B cell (primary cell): ENCODE measurements at regions not wholly inside any gene's neighbourhood (a gene's known extent, or its start where the extent isn't known, plus 50 kb on each side); places are given as distances from the start of the nearest gene placed in this dataset.

Source experiments
- ATAC-seq: fragments of 200-7000 bp; cut with Tn5 transposase; one replicate; pipeline ENCODE4 v1.10.0; 2021; ENCODE audit warnings: low read depth, mild to moderate bottlenecking, moderate number of reproducible peaks, moderate library complexity
- CTCF ChIA-PET: fragments of 350-600 bp; sonication (Branson Sonifier 250); formaldehyde crosslinking; loops from one replicate; lab custom pipeline; 2021; ENCODE audit warnings: antibody characterized with exemption, inconsistent platforms; lab: Charles Lee
- POLR2A ChIA-PET: fragments of 350-600 bp; sonication (Branson Sonifier 250); formaldehyde crosslinking; loops from one replicate; lab custom pipeline; 2021; ENCODE audit warnings: antibody characterized with exemption; lab: Charles Lee
- DNase-seq: peaks from one replicate; pipeline ENCODE4 v3.0.0; 2013
- H2AFZ ChIP-seq: 2 replicates; pipeline ENCODE4 v1.6.1; 2012; ENCODE audit warnings: mild to moderate bottlenecking, low read depth, low read length; ENCODE audit not compliant: insufficient read depth, poor library complexity, severe bottlenecking
- H3K27ac ChIP-seq, 2 donors: 1 replicate in 1 of 2; 2 replicates in 1 of 2; pipeline ENCODE4 v1.5.1; 2012 to 2013; ENCODE audit warnings: low read length in 2 of 2, mild to moderate bottlenecking in 2 of 2, moderate library complexity in 1 of 2
- H3K27me3 ChIP-seq, 4 experiments: fragments of 200-600 bp in 1 of 4; sonication (generic) in 1 of 4; replicated peaks in 1 of 4; 1 replicate in 2 of 4; 2 replicates in 2 of 4; pipeline versions ENCODE4 v1.6.1 to v1.7.0; 2013 to 2016; ENCODE audit warnings: low read length in 3 of 4, mild to moderate bottlenecking in 2 of 4, mixed read lengths in 1 of 4, moderate library complexity in 1 of 4; ENCODE audit not compliant: insufficient read depth in 4 of 4, control insufficient read depth in 3 of 4; ENCODE audit errors: control extremely low read depth in 1 of 4
- H3K36me3 ChIP-seq, 2 experiments: replicated peaks in 1 of 2; 1 replicate in 1 of 2; 2 replicates in 1 of 2; pipeline versions ENCODE4 v1.6.1 to v1.7.1; 2013; ENCODE audit warnings: low read length in 1 of 2; ENCODE audit not compliant: insufficient read depth in 2 of 2, control insufficient read depth in 1 of 2; ENCODE audit errors: control extremely low read depth in 1 of 2, extremely low read depth in 1 of 2
- H3K4me1 ChIP-seq, 2 donors: fragments of 200-600 bp in 1 of 2; sonication (generic) in 1 of 2; 1 replicate in 1 of 2; 2 replicates in 1 of 2; pipeline versions ENCODE4 v1.5.1 to v1.6.1; 2013 to 2017; ENCODE audit warnings: low read length in 2 of 2; ENCODE audit not compliant: control insufficient read depth in 2 of 2, insufficient read depth in 2 of 2
- H3K4me2 ChIP-seq: replicated peaks from 2 replicates; pipeline ENCODE3; 2012; ENCODE audit warnings: mild to moderate bottlenecking, low read depth, low read length; ENCODE audit not compliant: poor library complexity, severe bottlenecking
- H3K4me3 ChIP-seq, 5 experiments: fragments of 200-600 bp in 1 of 5; sonication (generic) in 1 of 5; 1 replicate in 3 of 5; 2 replicates in 2 of 5; pipeline versions ENCODE4 v1.5.1 to v1.7.0; 2011 to 2016; ENCODE audit warnings: low read length in 4 of 5, mild to moderate bottlenecking in 4 of 5, low read depth in 2 of 5, control low read depth in 1 of 5, moderate library complexity in 1 of 5; ENCODE audit not compliant: insufficient read depth in 1 of 5; ENCODE audit errors: control extremely low read depth in 1 of 5, extremely low read depth in 1 of 5
- H3K79me2 ChIP-seq: fragments of 200-600 bp; sonication (generic); one replicate; pipeline ENCODE4 v1.6.0; 2016; ENCODE audit warnings: low read length; ENCODE audit not compliant: control insufficient read depth, insufficient read depth
- H3K9ac ChIP-seq: fragments of 200-600 bp; sonication (generic); 2 replicates; pipeline ENCODE4 v1.6.1; 2017; ENCODE audit warnings: mild to moderate bottlenecking, low read length, moderate library complexity
- H3K9me3 ChIP-seq, 3 donors: one replicate each; pipeline versions ENCODE4 v1.6.1 to v1.7.1; 2013; ENCODE audit warnings: low read length in 2 of 3; ENCODE audit not compliant: control insufficient read depth in 2 of 3, insufficient read depth in 1 of 3; ENCODE audit errors: control extremely low read depth in 1 of 3
- H4K20me1 ChIP-seq: 2 replicates; pipeline ENCODE4 v1.6.0; 2012; ENCODE audit warnings: mild to moderate bottlenecking, low read length; ENCODE audit not compliant: insufficient read depth, control insufficient read depth, poor library complexity, severe bottlenecking
- H3K27ac Mint-ChIP-seq: one replicate; pipeline ENCODE4 v1.8.0; 2021; ENCODE audit warnings: mixed read lengths
- H3K27me3 Mint-ChIP-seq: one replicate; pipeline ENCODE4 v1.8.0; 2021; ENCODE audit warnings: mixed read lengths
- H3K4me1 Mint-ChIP-seq: one replicate; pipeline ENCODE4 v1.8.0; 2021; ENCODE audit warnings: mixed read lengths
- H3K4me3 Mint-ChIP-seq: one replicate; pipeline ENCODE4 v1.8.0; 2021; ENCODE audit warnings: mixed read lengths
- H3K9me3 Mint-ChIP-seq: one replicate; pipeline ENCODE4 v1.8.0; 2022; ENCODE audit warnings: mixed read lengths; ENCODE audit not compliant: insufficient read depth
- CTCF ChIP-seq: fragments of 200-600 bp; IDR thresholded peaks from one replicate; pipeline ENCODE4 v1.8.0; 2022; ENCODE audit warnings: antibody characterized with exemption, mild to moderate bottlenecking
- EZH2 ChIP-seq: IDR thresholded peaks from 2 replicates; pipeline ENCODE4 v1.6.1; 2012; ENCODE audit warnings: borderline replicate concordance, low read depth, mild to moderate bottlenecking, moderate library complexity, low read length; ENCODE audit not compliant: insufficient read depth, poor library complexity, severe bottlenecking
- WGBS: methylation state at CpG from one replicate; pipeline ENCODE4 v1.1.5; 2013; ENCODE audit warnings: missing lambda C conversion rate; ENCODE audit not compliant: insufficient coverage; 5-methylcytosine and 5-hydroxymethylcytosine counted together
- intact Hi-C: fragments of 100-400 bp; cut with micrococcal nuclease; formaldehyde crosslinking; loops from one replicate; pipeline ENCODE4 v1.10.0; 2022

- Histone ChIP-seq H4K20me1 (no peaks in the 10 kb centered on the region), H3K27me3 (no peaks in the 10 kb centered on the region), H3K27ac (no peak overlapping the region), H3K4me2 (no peak overlapping the region), H3K4me3 (no peak overlapping the region), H3K9ac (no peak overlapping the region), H3K4me1 (no peaks in the 10 kb centered on the region), H3K36me3 (no peaks in the 10 kb centered on the region), H3K9me3 (peaks cover 0 to 4% (median 0%) of the 10 kb centered on the region in 3 donors), H2AFZ (no peak overlapping the region), H3K79me2 (no peaks in the 10 kb centered on the region)
- Mint-ChIP-seq H3K9me3 (no peaks in the 10 kb centered on the region), H3K4me3 (no peak overlapping the region), H3K27ac (no peak overlapping the region), H3K4me1 (no peaks in the 10 kb centered on the region), H3K27me3 (peaks cover 4% of the 10 kb centered on the region)
- ATAC-seq (no peak), DNase-seq (no peak)
- CTCF ChIA-PET: no interaction called here
- WGBS: 94% methylated on average over 2 of the region's 4 CpGs
- TF ChIP-seq EZH2 (no peak), CTCF (no peak)
- intact Hi-C loops: no loop called here
- POLR2A ChIA-PET: no interaction called here
Observed at GRCh38 chr1:4532656-4533055, 121.8 kb upstream of the AJAP1 start.

- 100% methylated on average over 2 of the region's 4 CpGs for WGBS
- no peaks in the 10 kb centered on the region for H3K79me2 ChIP-seq
- H4K20me1 ChIP-seq: no peaks in the 10 kb centered on the region
- ATAC-seq (no peak), DNase-seq (no peak)
- no peak overlapping the region for H3K27ac Mint-ChIP-seq
- ChIA-PET CTCF (no interaction called here), POLR2A (no interaction called here)
- H3K4me1 ChIP-seq: no peaks in the 10 kb centered on the region
- H3K27me3 ChIP-seq: no peaks in the 10 kb centered on the region
- no peaks in the 10 kb centered on the region for H3K4me1 Mint-ChIP-seq
- no peaks in the 10 kb centered on the region for H3K36me3 ChIP-seq
- no peak overlapping the region for H3K9ac ChIP-seq
- peaks cover 3% of the 10 kb centered on the region for H3K9me3 Mint-ChIP-seq
- H3K27me3 Mint-ChIP-seq: peaks cover 13% of the 10 kb centered on the region
- peaks cover 0 to 7% (median 2%) of the 10 kb centered on the region in 3 donors for H3K9me3 ChIP-seq
- TF ChIP-seq CTCF (no peak), EZH2 (no peak)
- H3K4me3 Mint-ChIP-seq: no peak overlapping the region
- H3K4me2 ChIP-seq: no peak overlapping the region
- intact Hi-C loops: no loop called here
- no peak overlapping the region for H3K4me3 ChIP-seq
- no peak overlapping the region for H2AFZ ChIP-seq
- H3K27ac ChIP-seq: no peak overlapping the region
Observed at GRCh38 chr1:4546911-4547310, 107.5 kb upstream of the AJAP1 start.
